ENCODE measurements at regions not wholly inside any gene's neighbourhood (a gene's known extent, or its start where the extent isn't known, plus 50 kb on each side); places are given as distances from the start of the nearest gene placed in this dataset.

DNA sequence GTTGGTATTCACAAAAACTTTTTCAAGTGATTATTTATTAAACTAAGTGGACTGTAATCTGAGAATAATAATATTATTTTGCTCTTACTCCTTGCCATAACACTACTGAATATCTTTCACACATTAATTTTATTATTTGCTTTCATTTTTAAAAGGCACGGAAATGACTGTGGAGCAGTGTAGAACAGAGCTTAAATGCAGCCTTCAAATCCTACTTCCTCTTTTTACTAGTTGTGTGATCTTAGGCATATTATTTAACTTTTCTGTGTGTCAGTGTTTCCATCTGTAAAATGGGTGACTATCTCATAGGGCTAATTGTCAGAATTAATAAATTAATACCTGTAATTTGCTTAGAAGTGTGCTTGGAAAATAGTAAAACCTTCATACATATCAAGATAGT is 55.5 kb upstream of the SLC8A1 start:
- no peak for DNase-seq
- H3K9me3 ChIP-seq = no peaks in the 10 kb centered on the region
- intact Hi-C loops (cut with DNase I) = no loop called here
- no peaks in the 10 kb centered on the region for H3K36me3 ChIP-seq
- H3K4me1 ChIP-seq = no peaks in the 10 kb centered on the region
- H3K27ac ChIP-seq = no peak overlapping the region
- 59 to 82% methylated on average over 1 of the region's 1 CpG for WGBS, 2 donors
- no peaks in the 10 kb centered on the region for H3K27me3 ChIP-seq
- TF ChIP-seq, protein P1, sequence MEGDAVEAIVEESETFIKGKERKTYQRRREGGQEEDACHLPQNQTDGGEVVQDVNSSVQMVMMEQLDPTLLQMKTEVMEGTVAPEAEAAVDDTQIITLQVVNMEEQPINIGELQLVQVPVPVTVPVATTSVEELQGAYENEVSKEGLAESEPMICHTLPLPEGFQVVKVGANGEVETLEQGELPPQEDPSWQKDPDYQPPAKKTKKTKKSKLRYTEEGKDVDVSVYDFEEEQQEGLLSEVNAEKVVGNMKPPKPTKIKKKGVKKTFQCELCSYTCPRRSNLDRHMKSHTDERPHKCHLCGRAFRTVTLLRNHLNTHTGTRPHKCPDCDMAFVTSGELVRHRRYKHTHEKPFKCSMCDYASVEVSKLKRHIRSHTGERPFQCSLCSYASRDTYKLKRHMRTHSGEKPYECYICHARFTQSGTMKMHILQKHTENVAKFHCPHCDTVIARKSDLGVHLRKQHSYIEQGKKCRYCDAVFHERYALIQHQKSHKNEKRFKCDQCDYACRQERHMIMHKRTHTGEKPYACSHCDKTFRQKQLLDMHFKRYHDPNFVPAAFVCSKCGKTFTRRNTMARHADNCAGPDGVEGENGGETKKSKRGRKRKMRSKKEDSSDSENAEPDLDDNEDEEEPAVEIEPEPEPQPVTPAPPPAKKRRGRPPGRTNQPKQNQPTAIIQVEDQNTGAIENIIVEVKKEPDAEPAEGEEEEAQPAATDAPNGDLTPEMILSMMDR (IDR thresholded peaks at IDR 0.05) = no peak
- no peak for TF ChIP-seq POLR2A (IDR thresholded peaks at IDR 0.05)
- H3K4me3 ChIP-seq = no peak overlapping the region

DNA sequence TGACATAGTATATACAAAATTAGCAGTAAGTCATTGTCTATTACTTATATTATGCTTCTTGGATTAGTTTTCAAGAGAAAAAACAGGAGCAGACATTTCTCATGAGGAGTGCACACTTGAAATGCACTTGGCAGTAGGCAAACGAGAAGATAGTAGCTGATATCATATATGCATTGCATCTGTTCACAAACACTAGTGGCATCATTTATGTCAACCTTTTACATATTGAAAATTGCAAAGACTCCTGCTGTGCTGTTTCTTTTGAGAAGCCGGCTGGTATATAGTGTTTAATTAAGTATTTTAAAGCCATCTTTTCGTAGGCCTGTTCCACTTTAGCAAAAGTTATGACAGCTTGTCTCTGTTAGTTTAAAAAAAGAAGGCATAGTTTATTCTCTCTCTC is 58.4 kb upstream of the SLC8A1 start:
- Histone ChIP-seq H3K36me3 (no peaks in the 10 kb centered on the region), H3K27ac (no peak overlapping the region), H3K4me1 (no peaks in the 10 kb centered on the region), H3K4me3 (peak overlapping the region in 1 of 4 donors; percentile 21), H3K27me3 (no peaks in the 10 kb centered on the region), H3K9me3 (no peaks in the 10 kb centered on the region)
- DNase-seq = no peak
- 80% methylated on average over 3 of the region's 3 CpGs for WGBS, 2 donors
- TF ChIP-seq POLR2A (IDR thresholded peaks at IDR 0.05) = no peak
- TF ChIP-seq, protein P1 (IDR thresholded peaks at IDR 0.05) = no peak
- intact Hi-C loops (cut with DNase I) = no loop called here

DNA sequence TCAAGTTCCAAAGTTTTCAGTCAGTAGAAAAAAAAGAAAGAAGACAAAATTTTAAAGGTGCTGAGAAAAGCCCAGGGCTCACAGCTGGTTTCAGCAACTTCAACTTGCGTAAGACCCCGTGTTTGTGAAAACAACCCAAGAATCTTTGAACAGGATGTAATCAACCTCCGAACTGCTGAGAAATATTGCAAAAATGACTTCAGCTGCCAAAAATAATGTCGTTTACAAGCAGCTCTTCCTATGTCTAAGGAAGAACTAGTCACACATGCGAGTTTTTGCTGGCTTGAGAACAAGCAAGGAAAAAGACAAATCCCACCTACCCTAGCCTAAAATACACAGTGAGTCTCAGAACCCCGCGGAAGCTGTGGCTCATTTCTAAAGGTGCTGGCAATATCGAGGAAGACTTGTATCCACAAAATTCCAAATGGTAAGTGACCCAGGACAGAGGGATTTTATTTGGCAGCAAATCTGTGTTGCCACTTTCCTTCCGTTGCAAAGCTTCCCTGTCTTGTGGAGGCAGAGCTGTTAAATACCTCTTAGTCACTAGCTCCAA is 59.8 kb upstream of the SLC8A1 start:
- Histone ChIP-seq H3K4me1 (no peaks in the 10 kb centered on the region), H3K4me3 (peak overlapping the region; percentile 0 to 60 (median 36)), H3K27me3 (no peaks in the 10 kb centered on the region), H3K9me3 (no peaks in the 10 kb centered on the region), H3K27ac (peak overlapping the region; percentile 11 to 73 (median 62)), H3K36me3 (no peaks in the 10 kb centered on the region)
- 21 to 27% methylated on average over 9 of the region's 9 CpGs for WGBS, 2 donors
- intact Hi-C loops (cut with DNase I) = no loop called here
- no peak for DNase-seq
- TF ChIP-seq, protein P1 (IDR thresholded peaks at IDR 0.05) = no peak
- no peak for TF ChIP-seq POLR2A (IDR thresholded peaks at IDR 0.05)

DNA sequence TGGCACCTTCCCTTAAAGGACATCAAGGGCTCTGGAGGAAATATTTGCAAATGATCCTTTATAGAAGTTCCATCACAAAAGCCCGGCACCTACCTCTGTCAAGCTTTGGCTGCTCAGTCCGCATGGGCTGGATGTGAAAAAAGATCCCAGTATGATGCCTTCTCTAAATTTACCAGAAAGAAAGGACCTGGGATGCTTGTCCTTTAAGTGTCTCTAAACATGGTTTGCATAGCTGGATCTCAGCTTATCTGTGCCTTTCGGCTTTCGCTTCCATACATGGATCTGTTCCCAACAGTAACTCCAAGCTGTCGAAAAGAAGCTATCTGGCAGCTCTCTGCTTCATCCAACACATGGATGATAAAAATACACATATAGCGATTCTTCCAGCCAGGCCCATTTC is 60.4 kb upstream of the SLC8A1 start:
- Histone ChIP-seq H3K4me1 (no peaks in the 10 kb centered on the region), H3K9me3 (no peaks in the 10 kb centered on the region), H3K27ac (peak overlapping the region; percentile 11 to 73 (median 62)), H3K27me3 (no peaks in the 10 kb centered on the region), H3K36me3 (no peaks in the 10 kb centered on the region), H3K4me3 (peak overlapping the region; percentile 0 to 60 (median 36))
- 52 to 59% methylated on average over 6 of the region's 6 CpGs for WGBS, 2 donors
- intact Hi-C loops (cut with DNase I) = no loop called here
- no peak for DNase-seq
- no peak for TF ChIP-seq POLR2A (IDR thresholded peaks at IDR 0.05)
- TF ChIP-seq, protein P1 (IDR thresholded peaks at IDR 0.05) = no peak

DNA sequence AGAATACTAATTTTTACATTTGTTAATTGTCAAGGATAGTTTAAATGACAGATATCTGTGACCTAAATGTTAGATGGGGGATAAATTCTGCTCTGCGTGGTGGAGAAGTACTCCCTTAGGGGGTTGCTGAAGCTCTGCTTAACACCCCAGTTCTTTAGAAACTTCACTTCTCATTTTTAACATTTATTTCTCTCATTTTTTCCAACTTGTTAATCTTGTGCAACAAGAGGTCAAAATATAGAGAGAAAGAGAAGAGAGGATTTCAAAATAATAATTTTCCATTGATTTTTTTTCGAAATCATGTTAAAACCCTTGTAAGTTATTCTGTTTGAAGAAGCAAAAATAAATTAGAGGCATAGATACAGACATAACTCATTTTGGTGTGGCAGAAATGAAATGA is 61.3 kb upstream of the SLC8A1 start:
- 72 to 77% methylated on average over 2 of the region's 2 CpGs for WGBS, 2 donors
- Histone ChIP-seq H3K27ac (no peak overlapping the region), H3K36me3 (no peaks in the 10 kb centered on the region), H3K9me3 (no peaks in the 10 kb centered on the region), H3K4me1 (no peaks in the 10 kb centered on the region), H3K27me3 (no peaks in the 10 kb centered on the region), H3K4me3 (peak overlapping the region in 1 of 4 donors; percentile 60)
- intact Hi-C loops (cut with DNase I) = no loop called here
- no peak for DNase-seq
- TF ChIP-seq, protein P1 (IDR thresholded peaks at IDR 0.05) = no peak
- TF ChIP-seq POLR2A (IDR thresholded peaks at IDR 0.05) = no peak

Measured in esophagus squamous epithelium (tissue), 5 donors.